Mesodermal cell (in vitro differentiated cells): ENCODE measurements at regions not wholly inside any gene's neighbourhood (a gene's known extent, or its start where the extent isn't known, plus 50 kb on each side); places are given as distances from the start of the nearest gene placed in this dataset.

Experiments used
- H3K27ac ChIP-seq: 2 replicates; pipeline ENCODE4 v1.7.0; 2013; ENCODE audit warnings: mild to moderate bottlenecking, low read depth, low read length, moderate library complexity; ENCODE audit not compliant: severe bottlenecking
- H3K36me3 ChIP-seq: 2 replicates; pipeline ENCODE4 v1.7.1; 2013; ENCODE audit warnings: mild to moderate bottlenecking, low read length, moderate library complexity; ENCODE audit not compliant: control insufficient read depth, insufficient read depth
- H3K4me1 ChIP-seq: one replicate; pipeline ENCODE4 v1.7.1; 2013; ENCODE audit warnings: mild to moderate bottlenecking, low read length; ENCODE audit not compliant: insufficient read depth, control insufficient read depth, poor library complexity, severe bottlenecking
- H3K4me3 ChIP-seq: 2 replicates; pipeline ENCODE4 v1.7.0; 2013; ENCODE audit warnings: low read length, control low read depth, mild to moderate bottlenecking; ENCODE audit not compliant: insufficient read depth, poor library complexity, severe bottlenecking; ENCODE audit errors: extremely low read depth
- H3K9me3 ChIP-seq: 2 replicates; pipeline ENCODE4 v1.7.1; 2013; ENCODE audit warnings: mild to moderate bottlenecking, low read length, moderate library complexity; ENCODE audit not compliant: control insufficient read depth
- WGBS, 2 experiments: methylation state at CpG; one replicate each; pipeline ENCODE4 v1.1.5; 2013; ENCODE audit warnings: missing lambda C conversion rate in 2 of 2; ENCODE audit not compliant: insufficient coverage in 2 of 2; 5-methylcytosine and 5-hydroxymethylcytosine counted together

DNA sequence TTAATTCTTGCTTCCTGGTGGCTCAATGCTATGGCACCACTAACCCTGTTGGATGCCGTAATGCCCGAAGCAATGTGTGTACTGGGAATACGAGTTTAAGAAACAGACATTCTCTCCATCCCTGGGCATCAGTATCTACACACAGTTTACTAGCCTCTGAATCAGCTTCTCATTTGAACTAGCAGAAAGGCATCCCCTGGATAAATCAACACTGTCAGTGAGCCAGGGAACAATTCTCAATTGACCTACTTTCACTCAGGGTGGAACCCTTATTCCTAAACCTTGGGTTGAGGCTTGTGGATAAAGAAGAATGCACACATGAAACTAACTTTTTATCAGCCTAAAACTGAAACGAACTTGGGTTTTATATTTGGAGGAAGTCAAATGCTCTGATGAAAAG lies 331.0 kb downstream of the GADD45G start:
- no peaks in the 10 kb centered on the region for H3K36me3 ChIP-seq
- H3K27ac ChIP-seq, result no peak overlapping the region
- H3K9me3 ChIP-seq, result no peaks in the 10 kb centered on the region
- H3K4me3 ChIP-seq, result no peak overlapping the region
- peaks cover 13% of the 10 kb centered on the region for H3K4me1 ChIP-seq
- WGBS, 2 experiments, result 90% methylated on average over 2 of the region's 4 CpGs; no CpG with 5 or more reads in 1 of the 2 experiments

- Histone ChIP-seq H3K4me1 (peaks cover 22% of the 10 kb centered on the region), H3K9me3 (no peaks in the 10 kb centered on the region), H3K27ac (no peak overlapping the region), H3K4me3 (no peak overlapping the region), H3K36me3 (no peaks in the 10 kb centered on the region)
- 100% methylated on average over 2 of the region's 2 CpGs for WGBS, 2 experiments
Measured at GRCh38 chr9:89937051-89937450, 332.2 kb downstream of the GADD45G start.

- H3K4me3 ChIP-seq, result no peak overlapping the region
- H3K4me1 ChIP-seq, result peaks cover 25% of the 10 kb centered on the region
- no peaks in the 10 kb centered on the region for H3K36me3 ChIP-seq
- WGBS, 2 experiments, result 83 to 94% methylated on average over 2 of the region's 6 CpGs
- no peak overlapping the region for H3K27ac ChIP-seq
- no peaks in the 10 kb centered on the region for H3K9me3 ChIP-seq
Measured at GRCh38 chr9:89939181-89939580, 334.4 kb downstream of the GADD45G start.

- 90 to 98% methylated on average over 10 of the region's 14 CpGs for WGBS, 2 experiments
- Histone ChIP-seq H3K9me3 (no peaks in the 10 kb centered on the region), H3K27ac (no peak overlapping the region), H3K36me3 (no peaks in the 10 kb centered on the region), H3K4me3 (no peak overlapping the region), H3K4me1 (peaks cover 25% of the 10 kb centered on the region)
Measured at GRCh38 chr9:89939626-89940292, 334.9 kb downstream of the GADD45G start.

- H3K4me3 ChIP-seq, result no peak overlapping the region
- peaks cover 25% of the 10 kb centered on the region for H3K4me1 ChIP-seq
- H3K9me3 ChIP-seq, result no peaks in the 10 kb centered on the region
- no peaks in the 10 kb centered on the region for H3K36me3 ChIP-seq
- 91 to 100% methylated on average over 5 of the region's 5 CpGs for WGBS, 2 experiments
- H3K27ac ChIP-seq, result peak overlapping the region; percentile 29
Measured at GRCh38 chr9:89940625-89941024, 335.8 kb downstream of the GADD45G start.

DNA sequence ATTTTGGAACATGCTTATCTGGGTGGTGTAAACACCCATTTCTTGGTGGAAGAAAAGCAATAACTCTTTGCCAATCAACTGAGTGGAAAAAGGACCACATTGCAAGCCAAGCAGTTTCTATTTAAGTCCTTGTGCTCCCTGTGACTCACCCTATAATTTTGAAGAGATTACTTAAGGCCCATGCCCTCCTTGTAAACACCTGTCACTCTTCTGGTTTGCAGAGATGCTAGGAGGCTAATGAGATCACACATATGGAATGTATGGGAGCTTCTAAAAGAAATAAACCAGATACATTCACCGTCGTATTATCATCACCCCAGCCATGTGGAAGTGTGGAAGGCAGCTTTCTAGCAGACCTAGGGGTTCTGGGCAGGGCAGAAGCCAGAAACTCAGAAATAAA lies 337.1 kb downstream of the GADD45G start:
- Histone ChIP-seq H3K27ac (no peak overlapping the region), H3K4me1 (peaks cover 25% of the 10 kb centered on the region), H3K4me3 (no peak overlapping the region), H3K9me3 (no peaks in the 10 kb centered on the region), H3K36me3 (no peaks in the 10 kb centered on the region)
- WGBS, 2 experiments, result no CpG with 5 or more reads among the region's 2 CpGs

- Histone ChIP-seq H3K4me3 (no peak overlapping the region), H3K9me3 (no peaks in the 10 kb centered on the region), H3K4me1 (peaks cover 25% of the 10 kb centered on the region), H3K27ac (no peak overlapping the region), H3K36me3 (no peaks in the 10 kb centered on the region)
- 89 to 94% methylated on average over 7 of the region's 7 CpGs for WGBS, 2 experiments
Measured at GRCh38 chr9:89942643-89943042, 337.8 kb downstream of the GADD45G start.

GRCh38 chr9:89943309-89943708 lies 338.5 kb downstream of the GADD45G start:
- H3K9me3 ChIP-seq, result no peaks in the 10 kb centered on the region
- WGBS, 2 experiments, result 94 to 100% methylated on average over 2 of the region's 2 CpGs
- no peaks in the 10 kb centered on the region for H3K36me3 ChIP-seq
- H3K4me3 ChIP-seq, result no peak overlapping the region
- H3K27ac ChIP-seq, result no peak overlapping the region
- peaks cover 25% of the 10 kb centered on the region for H3K4me1 ChIP-seq

DNA sequence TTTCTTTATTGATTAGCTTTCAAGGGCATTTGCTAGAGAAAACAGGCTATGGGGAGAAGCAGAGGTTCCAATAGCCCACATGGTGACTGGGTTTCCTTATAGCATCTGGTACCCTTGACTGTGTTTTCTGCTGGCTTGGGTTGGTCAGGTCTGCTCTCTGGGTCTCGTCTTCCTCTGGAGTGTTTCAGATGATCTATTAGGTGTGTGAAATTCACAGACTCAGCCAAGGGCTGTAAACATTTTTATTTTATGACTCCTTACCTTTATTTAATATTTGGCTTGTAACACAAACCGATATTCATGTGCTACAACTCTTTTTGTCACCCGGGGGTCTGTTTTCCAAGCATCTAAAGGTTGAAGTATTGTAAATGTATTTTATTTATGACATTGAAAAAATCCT lies 338.9 kb downstream of the GADD45G start:
- Histone ChIP-seq H3K27ac (no peak overlapping the region), H3K4me3 (no peak overlapping the region), H3K4me1 (peaks cover 25% of the 10 kb centered on the region), H3K9me3 (no peaks in the 10 kb centered on the region), H3K36me3 (no peaks in the 10 kb centered on the region)
- WGBS, 2 experiments, result no CpG with 5 or more reads among the region's 3 CpGs

DNA sequence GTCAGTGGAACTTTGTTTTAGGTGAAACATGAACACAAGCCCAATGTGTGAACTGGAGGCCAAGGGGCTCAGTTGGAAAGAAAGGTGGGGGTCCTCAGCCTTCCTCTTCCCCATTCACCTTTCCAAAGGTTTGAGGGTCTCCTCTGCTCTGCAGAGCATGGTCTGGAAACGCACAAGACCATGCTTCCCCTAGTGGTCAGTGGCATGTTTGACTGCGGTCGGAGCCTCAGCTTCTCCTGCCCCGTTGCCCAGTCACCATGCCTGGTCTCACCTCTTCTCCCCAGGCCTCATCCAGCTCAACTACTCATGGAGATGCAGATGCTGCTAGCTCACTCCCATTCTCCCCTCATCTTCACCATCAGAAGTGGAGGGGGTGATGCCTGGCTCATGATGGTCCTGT lies 340.3 kb downstream of the GADD45G start:
- no peaks in the 10 kb centered on the region for H3K36me3 ChIP-seq
- no peaks in the 10 kb centered on the region for H3K9me3 ChIP-seq
- WGBS, 2 experiments, result 81 to 86% methylated on average over 4 of the region's 4 CpGs
- H3K4me1 ChIP-seq, result peaks cover 15% of the 10 kb centered on the region
- H3K4me3 ChIP-seq, result no peak overlapping the region
- H3K27ac ChIP-seq, result no peak overlapping the region

DNA sequence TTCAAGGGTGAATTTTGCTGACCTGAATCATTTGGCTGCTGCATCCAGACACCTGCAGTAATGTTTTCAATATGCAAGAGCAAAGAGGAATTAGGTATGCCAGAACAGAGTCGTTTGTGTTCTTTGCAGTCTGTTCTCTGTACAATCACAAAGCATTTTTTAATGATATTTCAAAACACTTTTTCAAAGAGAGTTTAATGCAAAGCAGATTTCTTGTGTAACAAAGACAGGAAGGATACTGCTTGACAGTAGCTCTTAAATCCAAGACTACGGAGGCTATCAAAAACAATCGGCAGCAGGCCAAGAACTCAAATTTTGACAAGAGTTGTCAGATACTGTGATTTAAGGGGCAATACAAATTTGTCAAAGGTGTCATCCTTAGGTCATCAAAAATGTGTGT lies 341.9 kb downstream of the GADD45G start:
- Histone ChIP-seq H3K4me1 (peaks cover 4% of the 10 kb centered on the region), H3K9me3 (no peaks in the 10 kb centered on the region), H3K27ac (no peak overlapping the region), H3K4me3 (no peak overlapping the region), H3K36me3 (no peaks in the 10 kb centered on the region)
- WGBS, 2 experiments, result 95 to 100% methylated on average over 2 of the region's 3 CpGs
